Parathyroid adenoma (tissue), 2 donors: ENCODE measurements at regions not wholly inside any gene's neighbourhood (a gene's known extent, or its start where the extent isn't known, plus 50 kb on each side); places are given as distances from the start of the nearest gene placed in this dataset.
"Not testable (repeated sequence)": the region's sequence is repeated elsewhere in the genome, so short reads cannot be mapped to it uniquely, and the experiment has no call there.

Experiments
- H2AFZ ChIP-seq: fragments of 300-600 bp; sonication (generic); one replicate; pipeline ENCODE4 v1.7.0; 2017; ENCODE audit warnings: antibody characterized with exemption, mild to moderate bottlenecking
- H3K27ac ChIP-seq: fragments of 300-600 bp; sonication (generic); one replicate; pipeline ENCODE4 v1.7.0; 2017
- H3K27me3 ChIP-seq: fragments of 300-600 bp; sonication (generic); one replicate; pipeline ENCODE4 v1.7.0; 2017; ENCODE audit warnings: low read length; ENCODE audit not compliant: control insufficient read depth, insufficient read depth
- H3K36me3 ChIP-seq: fragments of 300-600 bp; sonication (generic); one replicate; pipeline ENCODE4 v1.7.0; 2017; ENCODE audit warnings: low read length; ENCODE audit not compliant: control insufficient read depth, insufficient read depth
- H3K4me1 ChIP-seq: fragments of 300-600 bp; sonication (generic); one replicate; pipeline ENCODE4 v1.7.0; 2017; ENCODE audit warnings: control low read depth
- H3K4me2 ChIP-seq: fragments of 300-600 bp; sonication (generic); one replicate; pipeline ENCODE4 v1.7.0; 2017; ENCODE audit warnings: low read length
- H3K4me3 ChIP-seq: fragments of 300-600 bp; sonication (generic); one replicate; pipeline ENCODE4 v1.7.0; 2017; ENCODE audit warnings: low read depth, low read length
- H3K79me2 ChIP-seq: fragments of 300-600 bp; sonication (generic); one replicate; pipeline ENCODE4 v1.7.0; 2017; ENCODE audit warnings: control low read depth
- H3K9ac ChIP-seq: fragments of 300-600 bp; sonication (generic); one replicate; pipeline ENCODE4 v1.7.0; 2017; ENCODE audit warnings: mild to moderate bottlenecking
- H3K9me3 ChIP-seq: fragments of 300-600 bp; sonication (generic); one replicate; pipeline ENCODE4 v1.7.0; 2017; ENCODE audit warnings: low read length; ENCODE audit not compliant: control insufficient read depth
- CTCF ChIP-seq: fragments of 300-600 bp; sonication (generic); IDR thresholded peaks from one replicate; pipeline ENCODE4 v1.7.0; 2017; ENCODE audit warnings: antibody characterized with exemption, mild to moderate bottlenecking
- donor health status: primary hyperparathyroidism.

- H3K9me3 ChIP-seq = no peaks in the 10 kb centered on the region
Measured at GRCh38 chr5:68048516-68048915, 167.0 kb upstream of the PIK3R1 start.

DNA sequence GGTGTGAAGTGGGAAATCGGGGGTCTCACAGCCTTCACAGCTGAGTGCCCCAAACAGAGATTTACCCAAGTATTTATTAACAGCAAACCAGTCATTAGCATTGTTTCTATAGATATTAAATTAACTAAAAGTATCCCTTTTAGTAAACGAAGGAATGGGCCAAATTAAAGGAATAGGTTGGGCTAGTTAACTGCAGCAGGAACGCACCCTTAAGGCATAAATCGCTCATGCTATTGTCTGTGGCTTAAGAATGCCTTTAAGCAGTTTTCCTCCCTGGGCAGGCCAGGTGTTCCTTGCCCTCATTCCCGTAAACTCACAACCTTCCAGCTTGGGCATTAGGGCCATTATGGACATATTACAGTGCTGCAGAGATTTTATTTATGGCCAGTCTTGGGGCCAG lies 167.5 kb upstream of the PIK3R1 start:
- H2AFZ ChIP-seq, H3K4me3 ChIP-seq, H3K9ac ChIP-seq, H3K27ac ChIP-seq, H3K9me3 ChIP-seq, H3K4me2 ChIP-seq, H3K36me3 ChIP-seq, H3K4me1 ChIP-seq, H3K79me2 ChIP-seq, H3K27me3 ChIP-seq: not testable (repeated sequence)

More at GRCh38 chr5:68048516-68048915, 167.0 kb upstream of the PIK3R1 start:
- Histone ChIP-seq H3K36me3 (no peaks in the 10 kb centered on the region), H3K27me3 (no peaks in the 10 kb centered on the region), H3K4me3 (no peak overlapping the region), H3K9ac (no peak overlapping the region), H2AFZ (no peak overlapping the region), H3K79me2 (no peaks in the 10 kb centered on the region), H3K4me1 (no peaks in the 10 kb centered on the region), H3K27ac (no peak overlapping the region), H3K4me2 (no peak overlapping the region)
- no peak for TF ChIP-seq CTCF

- no peaks in the 10 kb centered on the region for H3K27me3 ChIP-seq
- H3K9me3 ChIP-seq = no peaks in the 10 kb centered on the region
- H2AFZ ChIP-seq = no peak overlapping the region
- H3K79me2 ChIP-seq = no peaks in the 10 kb centered on the region
- H3K4me1 ChIP-seq = no peaks in the 10 kb centered on the region
- TF ChIP-seq CTCF = no peak
- no peak overlapping the region for H3K4me2 ChIP-seq
- H3K36me3 ChIP-seq = no peaks in the 10 kb centered on the region
- H3K27ac ChIP-seq = no peak overlapping the region
- no peak overlapping the region for H3K4me3 ChIP-seq
- no peak overlapping the region for H3K9ac ChIP-seq
Measured at GRCh38 chr5:68047035-68047434, 168.5 kb upstream of the PIK3R1 start.

- H3K27ac ChIP-seq = no peak overlapping the region
- H3K9ac ChIP-seq = no peak overlapping the region
- no peak overlapping the region for H2AFZ ChIP-seq
- no peaks in the 10 kb centered on the region for H3K9me3 ChIP-seq
- H3K4me2 ChIP-seq = no peak overlapping the region
- no peak overlapping the region for H3K4me3 ChIP-seq
- H3K27me3 ChIP-seq = no peaks in the 10 kb centered on the region
- H3K79me2 ChIP-seq = no peaks in the 10 kb centered on the region
- no peaks in the 10 kb centered on the region for H3K4me1 ChIP-seq
- no peaks in the 10 kb centered on the region for H3K36me3 ChIP-seq
- no peak for TF ChIP-seq CTCF
Measured at GRCh38 chr5:68046445-68046844, 169.1 kb upstream of the PIK3R1 start.

DNA sequence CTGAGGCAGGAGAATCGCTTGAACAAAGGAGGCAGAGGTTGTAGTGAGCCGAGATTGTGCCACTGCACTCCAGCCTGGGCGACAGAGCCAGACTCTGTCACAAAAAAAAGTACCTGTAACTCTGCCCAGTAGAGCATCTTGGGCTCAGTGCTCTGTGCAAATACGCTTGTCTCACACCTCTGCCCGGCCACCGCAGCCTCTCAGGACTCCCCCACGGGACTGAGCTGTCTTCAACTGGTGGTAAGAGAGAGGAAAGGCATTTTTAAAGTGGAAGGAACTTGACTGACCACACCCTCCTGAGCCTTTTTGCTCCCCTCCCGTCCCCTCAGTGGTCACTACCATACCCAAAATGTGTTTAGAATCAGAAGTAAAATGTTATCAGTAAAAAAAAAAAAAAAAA lies 174.3 kb upstream of the PIK3R1 start:
- Histone ChIP-seq H3K4me1 (no peaks in the 10 kb centered on the region), H3K4me2 (no peak overlapping the region), H3K4me3 (no peak overlapping the region), H3K79me2 (no peaks in the 10 kb centered on the region), H3K9ac (no peak overlapping the region), H3K36me3 (no peaks in the 10 kb centered on the region), H3K27me3 (no peaks in the 10 kb centered on the region), H3K9me3 (no peaks in the 10 kb centered on the region), H2AFZ (no peak overlapping the region), H3K27ac (no peak overlapping the region)
- no peak for TF ChIP-seq CTCF
